K562 (cell line): ENCODE measurements at regions not wholly inside any gene's neighbourhood (a gene's known extent, or its start where the extent isn't known, plus 50 kb on each side); places are given as distances from the start of the nearest gene placed in this dataset.

ENCODE experiments used
- ATAC-seq: fragments of 200-7000 bp; cut with Tn5 transposase; 3 replicates; pipeline ENCODE4 v1.9.1; 2020; ENCODE audit warnings: moderate library complexity
- BruUV-seq: library from RNA; stranded (reverse); fragments of 400-500 nt; replicated peaks from 2 replicates; lab custom pipeline; 2021; lab: Mats Ljungman, UMichigan
- CTCF ChIA-PET: fragments of 300-600 bp; formaldehyde crosslinking; extraction: SDS; loops from one replicate; lab custom pipeline; 2021; ENCODE audit warnings: low intra/inter-chr PET ratio; lab: Yijun Ruan, JAX
- POLR2A ChIA-PET: fragments of 300-600, 350-650 bp; sonication (Branson Sonifier 250); formaldehyde crosslinking; extraction: SDS; loops from one replicate; lab custom pipeline; 2021; ENCODE audit warnings: antibody characterized with exemption, inconsistent platforms; lab: Yijun Ruan, JAX
- DNase-seq, 4 experiments: peaks; one replicate each; pipeline versions ENCODE4 v3.0.0 to v3.0.0-alpha.2; 2011 to 2018; ENCODE audit warnings: low spot score in 3 of 4, mixed read lengths in 3 of 4; ENCODE audit errors: extremely low read depth in 1 of 4
- FAIRE-seq: peaks from 2 replicates; lab custom pipeline; 2011; peaks lifted over from hg19 to GRCh38; lab: Jason Lieb, UNC
- H2AFZ ChIP-seq: 2 replicates; pipeline ENCODE4 v1.6.0; 2011; ENCODE audit warnings: low read depth, low read length, control low read depth, inconsistent platforms
- H3K27ac ChIP-seq: fragments of 200-600 bp; 3 replicates; pipeline ENCODE4 v1.8.0; 2011; ENCODE audit warnings: low read depth, mild to moderate bottlenecking, control low read depth, inconsistent platforms, low read length, moderate library complexity, mixed read lengths; ENCODE audit errors: extremely low read depth
- H3K27me3 ChIP-seq, 2 experiments: fragments of 300-600 bp in 1 of 2; 2 replicates in 1 of 2; 3 replicates in 1 of 2; pipeline versions ENCODE4 v1.6.0 to v1.8.0; 2011; ENCODE audit warnings: inconsistent platforms in 2 of 2, low read length in 2 of 2, mild to moderate bottlenecking in 1 of 2, mixed read lengths in 1 of 2, moderate library complexity in 1 of 2; ENCODE audit not compliant: control insufficient read depth in 2 of 2, insufficient read depth in 2 of 2
- H3K36me3 ChIP-seq: fragments of 300-600 bp; 3 replicates; pipeline ENCODE4 v1.8.0; 2011; ENCODE audit warnings: mild to moderate bottlenecking, low read length, inconsistent platforms; ENCODE audit not compliant: control insufficient read depth, insufficient read depth
- H3K4me1 ChIP-seq, 2 experiments: fragments of 200-600 bp in 1 of 2; replicated peaks in 1 of 2; 2 replicates in 1 of 2; 3 replicates in 1 of 2; pipeline versions ENCODE4 v1.5.1 to v1.8.0; 2011; ENCODE audit warnings: inconsistent platforms in 2 of 2, low read length in 2 of 2, mild to moderate bottlenecking in 1 of 2, mixed read lengths in 1 of 2, moderate library complexity in 1 of 2; ENCODE audit not compliant: control insufficient read depth in 2 of 2, insufficient read depth in 2 of 2
- H3K4me2 ChIP-seq: 2 replicates; pipeline ENCODE4 v1.6.1; 2011; ENCODE audit warnings: low read length, control low read depth, inconsistent platforms, mixed read lengths; ENCODE audit not compliant: insufficient read depth
- H3K4me3 ChIP-seq: fragments of 200-600 bp; sonication (generic), shearing (Covaris generic); 2 replicates; pipeline ENCODE4 v1.5.1; 2016; ENCODE audit warnings: control low read depth, inconsistent platforms
- H3K79me2 ChIP-seq: fragments of 200-600 bp; 3 replicates; pipeline ENCODE4 v1.8.0; 2011; ENCODE audit warnings: low read length, inconsistent platforms; ENCODE audit not compliant: control insufficient read depth, insufficient read depth
- H3K9ac ChIP-seq, 2 experiments: 2 replicates each; pipeline versions ENCODE4 v1.6.0 to v1.6.1; 2011; ENCODE audit warnings: low read depth in 2 of 2, low read length in 2 of 2, control low read depth in 1 of 2, inconsistent platforms in 1 of 2, mild to moderate bottlenecking in 1 of 2, mixed read lengths in 1 of 2; ENCODE audit not compliant: insufficient read depth in 1 of 2
- H3K9me1 ChIP-seq: one replicate; pipeline ENCODE4 v1.6.0; 2011; ENCODE audit warnings: inconsistent platforms, mild to moderate bottlenecking, low read length, moderate library complexity; ENCODE audit not compliant: control insufficient read depth, insufficient read depth
- H3K9me3 ChIP-seq: replicated peaks from 2 replicates; pipeline ENCODE4 v1.5.1; 2011; ENCODE audit warnings: low read depth, low read length, inconsistent platforms; ENCODE audit not compliant: control insufficient read depth, insufficient read depth
- H4K20me1 ChIP-seq: replicated peaks from 2 replicates; pipeline ENCODE4 v1.6.1; 2011; ENCODE audit warnings: low read length, inconsistent platforms, mixed read lengths; ENCODE audit not compliant: control insufficient read depth, insufficient read depth
- CEBPG ChIP-seq, 3 experiments: fragments of 200-800 bp in 1 of 3; sonication (Bioruptor generic) in 1 of 3; sonication (generic) in 1 of 3; formaldehyde crosslinking in 1 of 3; IDR thresholded peaks in 2 of 3; conservative IDR thresholded peaks in 1 of 3; 2 replicates each; pipeline versions ENCODE4 v1.6.1 to v1.8.0; 2016 to 2022; ENCODE audit warnings: missing compliant biosample characterization in 2 of 3, missing genetic modification characterization in 2 of 3, mild to moderate bottlenecking in 1 of 3, missing genetic modification reagents in 1 of 3
- EP300 ChIP-seq: IDR thresholded peaks from 2 replicates; pipeline ENCODE4 v1.6.1; 2012; ENCODE audit warnings: low read length, improper control_type of control experiment
- FOXK1 ChIP-seq: sonication (generic); formaldehyde crosslinking; IDR thresholded peaks from 2 replicates; pipeline ENCODE4 v1.8.0; 2022; ENCODE audit warnings: missing genetic modification reagents, mild to moderate bottlenecking, borderline replicate concordance
- HMG20B ChIP-seq: fragments of 250-450 bp; sonication (Bioruptor Pico); IDR thresholded peaks from 2 replicates; pipeline ENCODE4 v1.5.0; 2021; ENCODE audit warnings: mild to moderate bottlenecking
- LEF1 ChIP-seq: fragments of 450-650 bp; IDR thresholded peaks from 2 replicates; pipeline ENCODE4 v1.6.1; 2016; ENCODE audit warnings: mild to moderate bottlenecking
- NFIC ChIP-seq: fragments of 450-650 bp; IDR thresholded peaks from 2 replicates; pipeline ENCODE4 v1.6.1; 2017; ENCODE audit warnings: mild to moderate bottlenecking, inconsistent platforms
- POLR2H ChIP-seq: IDR thresholded peaks from 2 replicates; pipeline ENCODE4 v1.6.1; 2016; ENCODE audit warnings: missing genetic modification characterization, low read depth, mild to moderate bottlenecking, control low read depth, missing compliant biosample characterization, moderate library complexity
- SRSF7 ChIP-seq: fragments of 200-400 bp; formaldehyde crosslinking; optimal IDR thresholded peaks from 2 replicates; pipeline ENCODE3; 2017; ENCODE audit warnings: mild to moderate bottlenecking, low read depth, low read length
- TBL1XR1 ChIP-seq, 2 experiments: IDR thresholded peaks; 2 replicates each; pipeline ENCODE4 v1.6.1; 2012; ENCODE audit warnings: improper control_type of control experiment in 2 of 2, low read length in 2 of 2, mild to moderate bottlenecking in 1 of 2
- ZNF133 ChIP-seq: fragments of 250-450 bp; sonication (Bioruptor Pico); IDR thresholded peaks from 2 replicates; pipeline ENCODE4 v1.4.0; 2020; ENCODE audit warnings: mild to moderate bottlenecking
- ZNF436 ChIP-seq: fragments of 250-450, 450-650 bp; sonication (Bioruptor Pico); formaldehyde crosslinking; IDR thresholded peaks from 2 replicates; pipeline ENCODE4 v1.7.0; 2020; ENCODE audit warnings: mild to moderate bottlenecking
- WGBS: fragments of 100-300 bp; shearing (Covaris generic); methylation state at CpG from one replicate; pipeline ENCODE4 v1.1.6; 2016; ENCODE audit warnings: low coverage, mixed read lengths; ENCODE audit not compliant: insufficient coverage; ENCODE audit errors: missing lambda C conversion rate; 5-methylcytosine and 5-hydroxymethylcytosine counted together
- in situ Hi-C: fragments of 300-500 bp; cut with MboI; formaldehyde crosslinking; loops from 4 replicates; pipeline ENCODE4 v1.15.0; 2018; ENCODE audit warnings: inconsistent platforms, mixed read lengths
- intact Hi-C: fragments of 100-400 bp; cut with micrococcal nuclease; formaldehyde crosslinking; loops from 2 replicates; pipeline ENCODE4 v1.14.2; 2022
- TF ChIP-seq, protein P1 (sequence below): fragments of 250-450 bp; sonication (Bioruptor Pico); IDR thresholded peaks from 2 replicates; pipeline ENCODE4 v1.4.0; 2020; ENCODE audit warnings: mild to moderate bottlenecking, moderate library complexity
- TF ChIP-seq, protein P2 (sequence below): sonication (generic); formaldehyde crosslinking; IDR thresholded peaks from 2 replicates; pipeline ENCODE4 v1.4.0; 2020; ENCODE audit warnings: mild to moderate bottlenecking, missing genetic modification reagents
- TF ChIP-seq, protein P3 (sequence below), 3 experiments: IDR thresholded peaks in 2 of 3; conservative IDR thresholded peaks in 1 of 3; 2 replicates each; pipeline ENCODE4 v1.5.1; 2011 to 2012; ENCODE audit warnings: low read length in 3 of 3, mild to moderate bottlenecking in 3 of 3, control low read depth in 2 of 3, improper control_type of control experiment in 1 of 3, inconsistent platforms in 1 of 3, low read depth in 1 of 3, mixed read lengths in 1 of 3, moderate library complexity in 1 of 3; ENCODE audit not compliant: insufficient read depth in 2 of 3

DNA sequence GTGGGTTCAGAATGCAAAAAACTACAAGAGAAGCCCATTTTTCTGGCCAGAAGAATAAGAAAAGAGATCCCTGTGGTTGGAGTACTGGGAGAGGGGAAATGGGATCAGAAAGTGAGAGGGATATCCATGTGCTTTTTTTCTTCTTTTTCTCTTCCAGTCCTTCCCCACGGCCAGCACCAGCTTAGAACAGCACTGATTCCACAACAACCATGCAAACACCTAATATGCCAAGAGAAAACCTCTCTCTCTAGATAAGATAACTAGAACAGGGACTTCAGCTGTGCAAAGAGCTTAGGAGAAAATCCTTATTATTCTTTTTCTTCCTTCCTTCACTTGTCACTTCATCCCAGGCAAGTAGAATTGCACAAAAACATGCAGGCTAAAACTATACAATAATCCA lies 83.5 kb downstream of the ELAPOR2 start:
- WGBS = 0% methylated on average over 1 of the region's 1 CpG
- no peak for ATAC-seq
- POLR2A ChIA-PET = interaction anchor here (0.6 to 1.4 kb wide), 4 partner anchors 20 to 132 kb away, joined by 3 to 6 read pairs (median 3); no protein-coding TSS in a partner anchor
- TF ChIP-seq LEF1 (no peak), CEBPG (CRISPR knock-in tag; IDR thresholded peaks at IDR 0.05) (no peak), CEBPG (tag; conservative IDR thresholded peaks at IDR 0.05 in 1 of 2, IDR thresholded peaks at IDR 0.05 in 1 of 2) (no peak), ZNF436 (CRISPR knock-in tag) (no peak), TBL1XR1 (IDR thresholded peaks at IDR 0.05; ENCODE audit: low read length in 2 of 2) (no peak), FOXK1 (CRISPR knock-in tag) (no peak), SRSF7 (no peak), NFIC (no peak), HMG20B (CRISPR knock-in tag) (no peak), POLR2H (tag) (no peak), EP300 (no peak), ZNF133 (no peak)
- TF ChIP-seq, protein P1, sequence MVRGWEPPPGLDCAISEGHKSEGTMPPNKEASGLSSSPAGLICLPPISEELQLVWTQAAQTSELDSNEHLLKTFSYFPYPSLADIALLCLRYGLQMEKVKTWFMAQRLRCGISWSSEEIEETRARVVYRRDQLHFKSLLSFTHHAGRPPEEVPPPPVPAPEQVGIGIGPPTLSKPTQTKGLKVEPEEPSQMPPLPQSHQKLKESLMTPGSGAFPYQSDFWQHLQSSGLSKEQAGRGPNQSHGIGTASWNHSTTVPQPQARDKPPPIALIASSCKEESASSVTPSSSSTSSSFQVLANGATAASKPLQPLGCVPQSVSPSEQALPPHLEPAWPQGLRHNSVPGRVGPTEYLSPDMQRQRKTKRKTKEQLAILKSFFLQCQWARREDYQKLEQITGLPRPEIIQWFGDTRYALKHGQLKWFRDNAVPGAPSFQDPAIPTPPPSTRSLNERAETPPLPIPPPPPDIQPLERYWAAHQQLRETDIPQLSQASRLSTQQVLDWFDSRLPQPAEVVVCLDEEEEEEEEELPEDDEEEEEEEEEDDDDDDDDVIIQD (CRISPR knock-in tag) = no peak
- TF ChIP-seq, protein P2, sequence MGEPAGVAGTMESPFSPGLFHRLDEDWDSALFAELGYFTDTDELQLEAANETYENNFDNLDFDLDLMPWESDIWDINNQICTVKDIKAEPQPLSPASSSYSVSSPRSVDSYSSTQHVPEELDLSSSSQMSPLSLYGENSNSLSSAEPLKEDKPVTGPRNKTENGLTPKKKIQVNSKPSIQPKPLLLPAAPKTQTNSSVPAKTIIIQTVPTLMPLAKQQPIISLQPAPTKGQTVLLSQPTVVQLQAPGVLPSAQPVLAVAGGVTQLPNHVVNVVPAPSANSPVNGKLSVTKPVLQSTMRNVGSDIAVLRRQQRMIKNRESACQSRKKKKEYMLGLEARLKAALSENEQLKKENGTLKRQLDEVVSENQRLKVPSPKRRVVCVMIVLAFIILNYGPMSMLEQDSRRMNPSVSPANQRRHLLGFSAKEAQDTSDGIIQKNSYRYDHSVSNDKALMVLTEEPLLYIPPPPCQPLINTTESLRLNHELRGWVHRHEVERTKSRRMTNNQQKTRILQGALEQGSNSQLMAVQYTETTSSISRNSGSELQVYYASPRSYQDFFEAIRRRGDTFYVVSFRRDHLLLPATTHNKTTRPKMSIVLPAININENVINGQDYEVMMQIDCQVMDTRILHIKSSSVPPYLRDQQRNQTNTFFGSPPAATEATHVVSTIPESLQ (CRISPR knock-in tag) = no peak
- TF ChIP-seq, protein P3, sequence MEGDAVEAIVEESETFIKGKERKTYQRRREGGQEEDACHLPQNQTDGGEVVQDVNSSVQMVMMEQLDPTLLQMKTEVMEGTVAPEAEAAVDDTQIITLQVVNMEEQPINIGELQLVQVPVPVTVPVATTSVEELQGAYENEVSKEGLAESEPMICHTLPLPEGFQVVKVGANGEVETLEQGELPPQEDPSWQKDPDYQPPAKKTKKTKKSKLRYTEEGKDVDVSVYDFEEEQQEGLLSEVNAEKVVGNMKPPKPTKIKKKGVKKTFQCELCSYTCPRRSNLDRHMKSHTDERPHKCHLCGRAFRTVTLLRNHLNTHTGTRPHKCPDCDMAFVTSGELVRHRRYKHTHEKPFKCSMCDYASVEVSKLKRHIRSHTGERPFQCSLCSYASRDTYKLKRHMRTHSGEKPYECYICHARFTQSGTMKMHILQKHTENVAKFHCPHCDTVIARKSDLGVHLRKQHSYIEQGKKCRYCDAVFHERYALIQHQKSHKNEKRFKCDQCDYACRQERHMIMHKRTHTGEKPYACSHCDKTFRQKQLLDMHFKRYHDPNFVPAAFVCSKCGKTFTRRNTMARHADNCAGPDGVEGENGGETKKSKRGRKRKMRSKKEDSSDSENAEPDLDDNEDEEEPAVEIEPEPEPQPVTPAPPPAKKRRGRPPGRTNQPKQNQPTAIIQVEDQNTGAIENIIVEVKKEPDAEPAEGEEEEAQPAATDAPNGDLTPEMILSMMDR (IDR thresholded peaks at IDR 0.05 in 2 of 3, conservative IDR thresholded peaks at IDR 0.05 in 1 of 3; ENCODE audit: insufficient read depth in 2 of 3, low read depth in 1 of 3, low read length in 3 of 3) = no peak

More for the DNA sequence above, 83.5 kb downstream of the ELAPOR2 start:
- BruUV-seq = no TSS peak
- no peaks in the 10 kb centered on the region for H3K27me3 ChIP-seq
- no peaks in the 10 kb centered on the region for H3K9me3 ChIP-seq
- H3K4me2 ChIP-seq = no peak overlapping the region
- no peak overlapping the region for H3K4me3 ChIP-seq
- intact Hi-C loops = no loop called here
- in situ Hi-C loops = no loop called here
- H3K79me2 ChIP-seq = peaks cover 18% of the 10 kb centered on the region; the same call in 2 of the 3 replicates
- no peak for FAIRE-seq
- CTCF ChIA-PET = no interaction called here
- 0 out of 2 replicates have a peak, but pooled peaks cover 2% of the 10 kb centered on the region for H4K20me1 ChIP-seq
- no peak overlapping the region for H3K27ac ChIP-seq
- no peak overlapping the region for H3K9ac ChIP-seq
- H3K4me1 ChIP-seq = no peaks in the 10 kb centered on the region
- H2AFZ ChIP-seq = no peak overlapping the region
- DNase-seq = no peak
- H3K9me1 ChIP-seq = no peaks in the 10 kb centered on the region
- H3K36me3 ChIP-seq = no peaks in the 10 kb centered on the region
